ENCODE measurements at regions not wholly inside any gene's neighbourhood (a gene's known extent, or its start where the extent isn't known, plus 50 kb on each side); places are given as distances from the start of the nearest gene placed in this dataset.

DNA sequence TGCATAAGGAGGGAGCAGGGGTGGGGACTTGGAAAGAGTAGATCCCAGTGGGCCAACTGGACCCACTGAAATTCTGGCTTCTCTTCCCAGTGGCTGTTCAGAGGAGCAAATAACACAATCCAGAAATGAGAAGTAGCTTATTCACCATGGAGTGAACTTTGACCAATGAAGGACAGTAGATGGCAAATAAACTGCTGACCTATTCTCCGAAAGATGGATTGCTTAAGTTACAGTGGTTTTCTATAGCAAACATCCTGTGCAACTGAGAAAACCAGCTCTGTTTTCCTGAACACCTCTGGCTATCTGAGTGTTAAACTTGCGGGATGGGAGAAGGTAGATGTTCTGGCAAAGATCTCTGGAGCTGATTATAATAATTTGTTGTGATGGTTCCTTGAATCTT lies 325.1 kb downstream of the SPATA31D1 start:
- no peak for DNase-seq (ENCODE audit: low read depth in 2 of 2)

- DNase-seq (ENCODE audit: low read depth in 2 of 2), result no peak
These were observed 332.0 kb downstream of the SPATA31D1 start for GRCh38 chr9:82320566-82320965.

GRCh38 chr9:82325907-82326306 lies 337.3 kb downstream of the SPATA31D1 start:
- no peak for DNase-seq (ENCODE audit: low read depth in 2 of 2)

- no peak for DNase-seq (ENCODE audit: low read depth in 2 of 2)
These were observed 339.1 kb downstream of the SPATA31D1 start for GRCh38 chr9:82327641-82328040.

GRCh38 chr9:82331079-82331478 lies 342.5 kb downstream of the SPATA31D1 start:
- DNase-seq (ENCODE audit: low read depth in 2 of 2), result no peak

DNA sequence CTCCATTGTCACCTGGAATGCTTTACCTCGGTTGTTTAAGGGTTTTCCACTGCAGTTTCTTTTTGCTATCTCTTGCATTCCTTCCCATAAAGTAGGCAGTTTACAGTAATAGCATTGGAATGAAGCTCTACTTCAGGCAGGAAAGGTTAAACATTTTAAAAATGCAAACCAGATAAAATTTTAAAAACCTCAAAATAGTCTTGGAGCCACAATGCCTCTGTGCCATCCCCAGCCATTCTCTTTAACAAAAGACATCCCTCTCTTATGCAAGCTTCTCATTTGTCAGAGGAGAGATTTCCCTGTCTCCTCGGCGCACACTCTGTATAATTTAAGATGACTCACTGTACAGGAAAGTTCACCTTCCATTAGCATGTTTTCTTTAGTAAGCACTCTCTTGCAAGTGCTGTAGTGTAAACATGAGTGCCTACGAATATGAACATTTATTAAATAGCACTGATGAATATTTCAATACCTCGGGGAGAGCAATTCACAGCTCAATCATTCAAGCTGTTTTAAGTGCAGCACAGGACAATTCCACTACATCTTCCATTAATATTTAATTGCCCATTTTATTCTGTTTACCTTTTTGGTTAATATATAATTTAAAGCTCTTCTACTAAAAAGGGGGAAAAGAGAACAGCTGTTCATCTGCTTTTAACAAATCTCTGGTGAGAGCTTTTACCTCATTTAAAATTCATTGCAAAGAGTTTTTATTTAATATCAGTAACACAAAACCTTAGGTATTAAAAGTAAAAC lies 343.6 kb downstream of the SPATA31D1 start:
- no peak for DNase-seq (ENCODE audit: low read depth in 2 of 2)

DNA sequence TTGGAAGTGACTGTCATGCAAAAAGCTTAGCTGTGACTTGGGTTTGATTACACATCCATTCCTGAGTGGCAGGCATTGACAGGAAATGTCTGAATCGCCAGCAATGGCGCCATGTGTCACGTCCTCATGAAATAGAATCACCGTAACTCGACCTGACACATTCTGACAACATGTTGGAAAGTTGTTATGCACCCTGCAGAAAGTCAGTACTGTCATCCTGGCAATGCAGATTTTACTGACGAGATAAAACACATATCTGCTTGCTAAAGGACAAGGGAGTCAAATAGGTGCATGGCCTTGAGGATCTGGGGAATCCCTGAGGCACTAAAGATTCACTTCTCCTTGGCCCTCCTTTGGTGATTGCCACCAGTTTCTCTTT lies 344.2 kb downstream of the SPATA31D1 start:
- peak in 1 of 2 donors; percentile 28 for DNase-seq (ENCODE audit: low read depth in 2 of 2)

DNA sequence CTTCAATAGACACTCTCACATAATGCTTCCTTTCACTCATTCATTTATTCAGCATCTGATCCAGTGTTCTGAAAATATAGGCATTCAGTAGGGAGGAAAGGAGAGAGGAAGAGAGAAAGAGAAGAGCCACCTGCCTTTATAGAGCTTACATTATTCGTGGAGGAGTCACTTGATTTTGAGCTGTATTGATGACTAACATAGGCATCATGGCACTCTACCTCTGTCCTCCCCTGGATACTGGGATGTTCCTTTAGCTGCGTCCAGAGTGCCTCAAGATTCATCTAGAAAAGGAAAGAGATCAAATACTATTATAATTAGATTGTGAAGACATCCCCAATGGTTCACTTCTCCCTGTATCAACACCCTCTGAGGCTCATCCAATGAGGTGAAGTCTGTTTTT lies 345.1 kb downstream of the SPATA31D1 start:
- DNase-seq (ENCODE audit: low read depth in 2 of 2), result no peak

DNA sequence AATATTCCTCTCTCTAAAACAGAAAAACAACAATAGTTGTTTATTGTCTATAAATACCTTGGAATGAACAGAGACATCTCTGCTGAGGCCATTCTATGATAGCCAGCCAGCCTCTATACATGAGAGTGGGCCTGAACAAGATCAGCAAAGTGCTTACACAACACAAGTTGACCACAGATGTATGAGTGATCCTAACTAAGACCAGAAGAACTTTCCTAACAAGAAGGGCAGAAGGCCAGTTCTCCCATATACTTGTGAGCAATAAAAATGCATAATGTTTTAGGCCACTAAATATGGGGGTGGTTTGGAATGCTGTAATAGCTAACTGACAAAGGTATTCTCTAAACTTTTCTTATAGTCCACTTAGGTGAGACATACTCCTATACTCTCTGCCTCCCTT lies 345.7 kb downstream of the SPATA31D1 start:
- no peak for DNase-seq (ENCODE audit: low read depth in 2 of 2)

DNA sequence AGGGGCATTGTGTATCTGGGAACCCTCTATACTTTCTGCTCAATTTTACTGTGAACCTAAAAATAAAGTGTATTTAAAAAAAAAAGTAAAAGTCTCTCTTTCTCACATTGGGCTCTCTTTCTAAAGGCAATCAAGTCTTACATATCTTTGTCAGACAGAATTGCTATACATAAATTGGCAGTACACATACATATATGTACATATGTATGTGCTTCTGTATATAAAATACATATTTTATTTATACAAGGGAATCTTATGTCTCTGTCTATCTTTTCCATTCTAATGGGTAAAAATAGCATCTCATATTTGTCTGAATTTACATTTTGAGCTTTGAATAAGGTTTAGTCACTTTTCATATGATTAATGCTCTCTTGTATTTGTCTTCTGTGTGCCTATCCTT lies 348.8 kb downstream of the SPATA31D1 start:
- no peak for DNase-seq (ENCODE audit: low read depth in 2 of 2)

- DNase-seq (ENCODE audit: low read depth in 2 of 2), result no peak
These were observed 353.5 kb downstream of the SPATA31D1 start for GRCh38 chr9:82342046-82342445.

- no peak for DNase-seq (ENCODE audit: low read depth in 2 of 2)
These were observed 357.5 kb downstream of the SPATA31D1 start for GRCh38 chr9:82346040-82346439.

- no peak for DNase-seq (ENCODE audit: low read depth in 2 of 2)
These were observed 365.2 kb downstream of the SPATA31D1 start for GRCh38 chr9:82353631-82354278.

DNA sequence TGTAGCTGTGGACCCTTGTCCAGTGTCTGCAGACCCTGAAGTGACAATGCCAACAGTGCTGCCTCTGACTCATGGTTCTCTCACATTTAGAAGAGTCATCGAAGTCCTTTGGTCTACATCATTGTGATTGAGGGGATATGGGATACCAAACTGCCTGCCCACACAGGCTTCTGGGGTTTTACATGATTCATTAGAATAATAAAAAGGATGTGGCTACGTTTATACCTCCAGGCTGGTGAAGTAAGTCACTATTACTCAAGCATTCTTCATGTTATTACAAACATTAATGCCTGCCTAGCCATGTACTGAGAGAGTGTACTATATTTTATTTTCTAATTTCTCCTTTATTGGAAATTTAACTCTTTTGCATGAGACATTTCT lies 365.7 kb downstream of the SPATA31D1 start:
- no peak for DNase-seq (ENCODE audit: low read depth in 2 of 2)

DNA sequence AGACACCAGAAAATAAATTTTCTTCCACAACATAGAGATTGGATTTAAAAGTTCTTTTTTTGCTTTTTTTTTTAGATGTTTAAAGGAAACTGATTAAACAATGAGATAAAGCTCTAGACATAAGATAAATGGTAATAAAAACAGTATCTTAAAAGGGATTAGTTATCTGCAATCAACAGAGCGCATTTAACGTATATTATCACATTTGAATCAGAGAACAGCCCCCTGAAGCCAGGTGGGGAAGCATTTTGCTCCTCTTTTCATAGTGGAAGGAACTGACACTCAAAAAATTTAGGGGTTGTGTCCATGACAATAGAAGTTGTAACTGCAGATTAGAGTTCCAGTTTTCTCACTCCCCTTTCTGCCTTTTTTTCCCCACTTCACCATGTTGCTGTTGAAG lies 367.6 kb downstream of the SPATA31D1 start:
- no peak for DNase-seq (ENCODE audit: low read depth in 2 of 2)

GRCh38 chr9:82356871-82357270 lies 368.3 kb downstream of the SPATA31D1 start:
- no peak for DNase-seq (ENCODE audit: low read depth in 2 of 2)

- no peak for DNase-seq (ENCODE audit: low read depth in 2 of 2)
These were observed 374.6 kb downstream of the SPATA31D1 start for GRCh38 chr9:82363198-82363597.

GRCh38 chr9:82363682-82364081 lies 375.1 kb downstream of the SPATA31D1 start:
- no peak for DNase-seq (ENCODE audit: low read depth in 2 of 2)

DNA sequence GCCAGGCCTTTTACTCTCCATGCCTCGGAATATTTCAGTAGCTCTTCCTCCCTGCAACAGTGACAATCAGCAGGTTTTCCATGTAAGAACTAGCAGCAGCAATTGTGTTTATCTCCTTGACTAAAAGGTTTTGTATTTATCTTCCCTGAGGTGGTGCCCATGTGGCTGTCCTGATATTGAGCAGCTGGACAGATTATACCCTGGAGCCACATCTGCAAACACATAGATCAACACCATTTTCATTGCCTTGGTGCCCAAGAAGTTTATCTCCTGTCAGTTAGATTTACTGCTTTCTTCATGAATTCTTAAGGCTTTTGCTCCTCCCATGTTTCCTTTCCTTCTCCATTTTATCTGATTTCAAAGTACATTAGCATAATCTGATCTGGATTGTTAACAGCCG lies 378.4 kb downstream of the SPATA31D1 start:
- no peak for DNase-seq (ENCODE audit: low read depth in 2 of 2)

DNA sequence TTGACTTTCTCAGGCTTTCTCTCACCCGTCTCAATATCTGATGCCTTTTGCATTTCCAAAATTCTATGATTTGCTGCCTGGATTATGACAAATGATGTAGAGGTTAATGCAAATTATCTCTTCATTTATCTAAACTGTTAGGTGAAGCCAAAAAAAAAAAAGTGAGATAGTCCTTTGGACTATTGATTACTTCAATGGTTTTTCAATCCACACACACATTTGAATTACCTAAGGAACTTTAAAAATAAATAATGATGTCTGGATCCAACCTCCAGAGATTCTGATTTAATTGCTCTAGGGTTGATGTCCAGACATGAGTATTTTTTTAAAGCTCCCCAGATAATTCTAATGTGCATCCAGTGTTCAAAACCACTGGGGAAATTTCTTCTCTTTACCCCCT lies 379.4 kb downstream of the SPATA31D1 start:
- no peak for DNase-seq (ENCODE audit: low read depth in 2 of 2)

- DNase-seq (ENCODE audit: low read depth in 2 of 2), result no peak
These were observed 380.8 kb downstream of the SPATA31D1 start for GRCh38 chr9:82369251-82369945.

DNA sequence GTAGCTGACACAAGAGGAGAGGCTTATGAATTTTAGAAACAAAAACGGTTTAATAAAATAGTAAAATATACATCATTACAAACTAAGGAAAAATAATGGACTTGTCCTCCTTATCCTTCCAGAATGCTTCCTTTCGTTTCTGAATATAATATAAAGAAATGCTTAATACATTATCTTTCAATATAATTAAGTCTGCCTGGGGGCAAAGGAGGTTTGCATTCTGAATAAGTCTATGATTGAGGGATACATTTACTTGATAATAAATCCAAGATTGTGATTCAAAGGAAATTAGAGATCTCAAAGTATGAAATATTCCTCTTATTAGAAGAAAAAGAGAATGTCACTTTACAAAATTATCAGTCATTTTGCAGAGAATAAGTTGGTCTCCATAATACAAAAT lies 386.5 kb downstream of the SPATA31D1 start:
- DNase-seq (ENCODE audit: low read depth in 2 of 2), result no peak

DNA sequence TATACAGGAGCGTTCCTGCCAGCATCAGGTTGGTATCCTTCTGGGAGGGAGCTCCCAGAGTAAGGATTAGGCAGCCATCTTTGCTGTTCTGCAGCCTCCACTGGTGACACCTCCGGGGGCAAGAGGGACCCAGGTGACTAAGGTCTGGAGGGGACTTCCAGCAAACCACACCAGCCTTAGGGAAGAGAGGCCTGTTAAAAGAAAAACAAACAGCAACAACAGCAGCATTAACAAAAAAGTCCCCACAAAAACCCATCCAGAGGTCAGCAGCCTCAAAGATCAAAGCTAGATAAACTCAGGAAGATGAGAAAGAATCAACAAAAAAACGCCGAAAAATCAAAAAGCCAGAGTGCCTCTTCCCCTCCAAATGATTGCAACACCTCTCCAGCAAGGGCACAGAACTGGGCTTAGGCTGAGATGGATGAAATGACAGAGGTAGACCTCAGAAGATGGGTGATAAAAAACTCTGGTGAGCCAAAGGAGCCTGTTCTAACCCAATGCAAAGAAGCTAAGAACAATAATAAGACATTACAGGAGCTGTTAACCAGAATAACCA lies 388.2 kb downstream of the SPATA31D1 start:
- no peak for DNase-seq (ENCODE audit: low read depth in 2 of 2)

Measured in lung microvascular endothelial cell (primary cell).